A673 (cell line): ENCODE measurements at regions not wholly inside any gene's neighbourhood (a gene's known extent, or its start where the extent isn't known, plus 50 kb on each side); places are given as distances from the start of the nearest gene placed in this dataset.

Source experiments
- BruUV-seq: library from RNA; stranded (reverse); fragments of 400-500 nt; replicated peaks from 2 replicates; lab custom pipeline; 2021; lab: Mats Ljungman, UMichigan
- CTCF ChIA-PET: fragments of 300-600 bp; sonication (Branson Sonifier 250); formaldehyde crosslinking; loops from one replicate; lab custom pipeline; 2022; ENCODE audit warnings: antibody characterized with exemption; lab: Charles Lee
- POLR2A ChIA-PET: fragments of 300-600 bp; sonication (Branson Sonifier 250); formaldehyde crosslinking; loops from one replicate; lab custom pipeline; 2022; ENCODE audit warnings: antibody characterized with exemption; ENCODE audit not compliant: low non-redundant PET; lab: Charles Lee
- DNase-seq: peaks from one replicate; pipeline ENCODE4 v3.0.0-alpha.2; 2015; ENCODE audit warnings: low spot score
- H3K27ac ChIP-seq: fragments of 200-600 bp; sonication (generic); 2 replicates; pipeline ENCODE4 v1.5.1; 2016; ENCODE audit warnings: mixed run types, low read depth, mild to moderate bottlenecking, mixed read lengths, antibody characterized with exemption, low read length; ENCODE audit not compliant: poor library complexity, severe bottlenecking
- H3K27me3 ChIP-seq: fragments of 200-600 bp; sonication (generic); replicated peaks from 2 replicates; pipeline ENCODE4 v1.6.1; 2017; ENCODE audit warnings: mixed run types, low read depth, mild to moderate bottlenecking, mixed read lengths, antibody characterized with exemption, low read length; ENCODE audit not compliant: insufficient read depth, poor library complexity
- H3K36me3 ChIP-seq: fragments of 200-600 bp; sonication (generic); 2 replicates; pipeline ENCODE4 v1.6.1; 2016; ENCODE audit warnings: mixed run types, mild to moderate bottlenecking, mixed read lengths, antibody characterized with exemption, low read length; ENCODE audit not compliant: insufficient read depth, poor library complexity, severe bottlenecking
- H3K4me1 ChIP-seq: fragments of 200-600 bp; sonication (generic); 2 replicates; pipeline ENCODE4 v1.6.1; 2017; ENCODE audit warnings: mixed run types, mild to moderate bottlenecking, mixed read lengths, antibody characterized with exemption, low read length; ENCODE audit not compliant: insufficient read depth, poor library complexity, severe bottlenecking
- H3K4me3 ChIP-seq: fragments of 200-600 bp; sonication (generic); 2 replicates; pipeline ENCODE4 v1.5.1; 2016; ENCODE audit warnings: low read depth, mixed run types, mild to moderate bottlenecking, mixed read lengths, low read length; ENCODE audit not compliant: poor library complexity, severe bottlenecking
- H3K9me3 ChIP-seq: fragments of 200-600 bp; sonication (generic); 2 replicates; pipeline ENCODE4 v1.6.1; 2016; ENCODE audit warnings: mixed run types, low read depth, mild to moderate bottlenecking, mixed read lengths, antibody characterized with exemption, low read length; ENCODE audit not compliant: poor library complexity, severe bottlenecking
- CTCF ChIP-seq: fragments of 300-800, 200-600 bp; sonication (generic); conservative IDR thresholded peaks from 2 replicates; pipeline ENCODE4 v1.5.1; 2017; ENCODE audit warnings: low read depth, mild to moderate bottlenecking, antibody characterized with exemption, low read length, moderate library complexity, mixed read lengths
- EZH2 ChIP-seq: fragments of 200-600 bp; sonication (generic); IDR thresholded peaks from 2 replicates; pipeline ENCODE4 v1.6.1; 2017; ENCODE audit warnings: borderline replicate concordance, low read depth, mild to moderate bottlenecking, mixed read lengths, antibody characterized with exemption, low read length; ENCODE audit not compliant: poor library complexity, severe bottlenecking
- intact Hi-C: fragments of 100-400 bp; cut with micrococcal nuclease; formaldehyde crosslinking; loops from one replicate; pipeline ENCODE4 v1.10.0; 2022; ENCODE audit not compliant: unreplicated experiment

- Histone ChIP-seq H3K4me3 (no peak overlapping the region), H3K27me3 (peaks cover 11% of the 10 kb centered on the region), H3K4me1 (no peaks in the 10 kb centered on the region), H3K27ac (no peak overlapping the region), H3K36me3 (no peaks in the 10 kb centered on the region), H3K9me3 (peaks cover 11% of the 10 kb centered on the region)
- CTCF ChIA-PET, result no interaction called here
- TF ChIP-seq CTCF (no peak), EZH2 (no peak)
- intact Hi-C loops, result no loop called here
- DNase-seq, result no peak
- POLR2A ChIA-PET, result no interaction called here
- BruUV-seq, result no TSS peak
These were observed 180.1 kb downstream of the SMIM20 start for GRCh38 chr4:26094076-26094475.

GRCh38 chr4:26094911-26095310, 180.9 kb downstream of the SMIM20 start:
- DNase-seq, result no peak
- H3K36me3 ChIP-seq, result no peaks in the 10 kb centered on the region

GRCh38 chr4:26099967-26100366, 185.9 kb downstream of the SMIM20 start:
- no peak for TF ChIP-seq EZH2
- no peak for TF ChIP-seq CTCF
- no peak overlapping the region for H3K4me3 ChIP-seq
- no peak overlapping the region for H3K27ac ChIP-seq
- ChIA-PET CTCF (no interaction called here), POLR2A (no interaction called here)
- no peaks in the 10 kb centered on the region for H3K4me1 ChIP-seq
- H3K36me3 ChIP-seq, result no peaks in the 10 kb centered on the region
- no peaks in the 10 kb centered on the region for H3K27me3 ChIP-seq
- DNase-seq, result no peak
- intact Hi-C loops, result no loop called here
- no peaks in the 10 kb centered on the region for H3K9me3 ChIP-seq
- BruUV-seq, result no TSS peak

More at GRCh38 chr4:26094911-26095310, 180.9 kb downstream of the SMIM20 start:
- Histone ChIP-seq H3K27ac (no peak overlapping the region), H3K4me1 (no peaks in the 10 kb centered on the region), H3K9me3 (peaks cover 11% of the 10 kb centered on the region), H3K4me3 (no peak overlapping the region), H3K27me3 (peaks cover 11% of the 10 kb centered on the region)
- TF ChIP-seq CTCF, result no peak
- TF ChIP-seq EZH2, result no peak
- BruUV-seq, result no TSS peak
- intact Hi-C loops, result no loop called here
- ChIA-PET CTCF (no interaction called here), POLR2A (no interaction called here)
